Fibroblast of lung (primary cell): ENCODE measurements at regions not wholly inside any gene's neighbourhood (a gene's known extent, or its start where the extent isn't known, plus 50 kb on each side); places are given as distances from the start of the nearest gene placed in this dataset.

ENCODE experiments used
- DNase-seq, 2 donors: peaks; one replicate each; pipeline versions ENCODE4 v3.0.0 to v3.0.0-alpha.2; 2010; ENCODE audit warnings: low read depth in 2 of 2
- H2AFZ ChIP-seq: 2 replicates; pipeline ENCODE4 v1.5.1; 2012; ENCODE audit warnings: low read length, control low read depth, inconsistent platforms
- H3K27ac ChIP-seq: 2 replicates; pipeline ENCODE4 v1.5.1; 2011; ENCODE audit warnings: low read length, control low read depth; ENCODE audit not compliant: insufficient read depth
- H3K27me3 ChIP-seq: 2 replicates; pipeline ENCODE4 v1.5.1; 2011; ENCODE audit warnings: mild to moderate bottlenecking, low read length; ENCODE audit not compliant: control insufficient read depth, insufficient read depth
- H3K36me3 ChIP-seq: 2 replicates; pipeline ENCODE4 v1.5.1; 2011; ENCODE audit warnings: low read length; ENCODE audit not compliant: control insufficient read depth, insufficient read depth
- H3K4me1 ChIP-seq: 2 replicates; pipeline ENCODE4 v1.5.1; 2011; ENCODE audit warnings: low read length; ENCODE audit not compliant: control insufficient read depth, insufficient read depth; ENCODE audit errors: extremely low read depth
- H3K4me2 ChIP-seq: 2 replicates; pipeline ENCODE4 v1.5.1; 2011; ENCODE audit warnings: low read length, control low read depth; ENCODE audit not compliant: insufficient read depth; ENCODE audit errors: extremely low read depth
- H3K4me3 ChIP-seq, 4 experiments: fragments of 200-600 bp in 1 of 4; sonication (generic) in 1 of 4; replicated peaks in 1 of 4; 2 replicates each; pipeline ENCODE4 v1.5.1; 2011 to 2016; ENCODE audit warnings: low read length in 4 of 4, low read depth in 3 of 4, mild to moderate bottlenecking in 3 of 4, control low read depth in 2 of 4, inconsistent platforms in 1 of 4, mixed read lengths in 1 of 4; ENCODE audit not compliant: insufficient read depth in 1 of 4; ENCODE audit errors: control extremely low read depth in 1 of 4
- H3K79me2 ChIP-seq: 2 replicates; pipeline ENCODE4 v1.5.1; 2012; ENCODE audit warnings: mild to moderate bottlenecking, low read length, inconsistent platforms; ENCODE audit not compliant: control insufficient read depth, insufficient read depth
- H3K9ac ChIP-seq: 2 replicates; pipeline ENCODE4 v1.5.1; 2011; ENCODE audit warnings: mild to moderate bottlenecking, low read length, control low read depth; ENCODE audit not compliant: insufficient read depth
- H3K9me3 ChIP-seq: 2 replicates; pipeline ENCODE4 v1.5.1; 2012; ENCODE audit warnings: low read depth, low read length; ENCODE audit not compliant: control insufficient read depth, insufficient read depth
- H4K20me1 ChIP-seq: 2 replicates; pipeline ENCODE4 v1.5.1; 2011; ENCODE audit warnings: low read length; ENCODE audit not compliant: control insufficient read depth, insufficient read depth; ENCODE audit errors: extremely low read depth
- EZH2 ChIP-seq: IDR thresholded peaks from 2 replicates; pipeline ENCODE4 v1.5.1; 2012; ENCODE audit warnings: low read length, control low read depth, mild to moderate bottlenecking; ENCODE audit errors: missing control alignments
- TF ChIP-seq, protein P1 (sequence below), 2 donors: IDR thresholded peaks in 1 of 2; conservative IDR thresholded peaks in 1 of 2; 1 replicate in 1 of 2; 2 replicates in 1 of 2; pipeline ENCODE4 v1.5.1; 2011 to 2012; ENCODE audit warnings: low read length in 2 of 2, control low read depth in 1 of 2, inconsistent platforms in 1 of 2, low read depth in 1 of 2, mild to moderate bottlenecking in 1 of 2

DNA sequence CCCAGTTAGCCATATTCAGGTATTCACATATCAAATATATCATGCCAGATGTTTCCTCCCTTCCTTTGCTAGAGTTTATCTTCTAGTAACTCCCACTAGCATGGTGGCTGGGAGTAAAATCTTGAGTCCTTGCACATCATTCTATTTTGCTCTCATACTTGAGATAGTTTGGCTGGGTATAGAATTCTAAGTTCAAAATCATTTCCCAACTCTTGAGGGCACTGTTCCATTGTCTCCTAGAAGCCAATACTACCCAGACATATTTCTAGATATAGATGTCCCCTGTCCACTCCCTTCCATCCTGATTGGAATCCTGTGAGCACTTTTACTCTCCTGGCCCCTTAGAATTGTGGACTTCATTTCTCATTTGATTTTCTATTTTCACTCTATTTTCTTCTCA is 104.7 kb downstream of the ZFP64 start:
- Histone ChIP-seq H3K4me1 (no peaks in the 10 kb centered on the region), H3K9ac (no peak overlapping the region)

DNA sequence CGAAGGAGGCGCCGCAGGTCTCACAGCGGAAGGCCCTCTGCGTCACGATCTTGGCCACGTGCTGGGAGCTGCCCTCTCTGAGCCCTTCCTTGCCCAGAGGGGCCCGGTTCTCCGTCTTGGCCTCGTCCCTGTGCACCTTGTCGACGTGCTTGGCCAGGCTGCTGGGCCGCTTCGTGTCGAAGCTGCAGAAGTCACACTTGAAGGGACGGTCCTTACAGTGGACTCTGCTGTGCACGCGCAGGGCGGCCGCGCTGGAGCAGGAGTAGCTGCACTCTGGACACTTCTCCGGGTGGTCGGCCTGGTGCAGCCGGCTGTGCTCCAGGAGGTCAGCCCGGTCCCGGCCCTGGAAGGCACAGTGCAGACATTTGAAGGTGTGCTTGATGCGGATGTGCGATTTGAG is 106.9 kb downstream of the ZFP64 start:
- Histone ChIP-seq H3K4me1 (no peaks in the 10 kb centered on the region), H2AFZ (no peak overlapping the region), H3K4me3 (no peak overlapping the region), H4K20me1 (no peaks in the 10 kb centered on the region), H3K4me2 (no peak overlapping the region), H3K36me3 (peaks cover 4% of the 10 kb centered on the region), H3K27me3 (no peaks in the 10 kb centered on the region), H3K9me3 (no peaks in the 10 kb centered on the region), H3K27ac (no peak overlapping the region), H3K79me2 (no peaks in the 10 kb centered on the region), H3K9ac (no peak overlapping the region)
- TF ChIP-seq, protein P1, sequence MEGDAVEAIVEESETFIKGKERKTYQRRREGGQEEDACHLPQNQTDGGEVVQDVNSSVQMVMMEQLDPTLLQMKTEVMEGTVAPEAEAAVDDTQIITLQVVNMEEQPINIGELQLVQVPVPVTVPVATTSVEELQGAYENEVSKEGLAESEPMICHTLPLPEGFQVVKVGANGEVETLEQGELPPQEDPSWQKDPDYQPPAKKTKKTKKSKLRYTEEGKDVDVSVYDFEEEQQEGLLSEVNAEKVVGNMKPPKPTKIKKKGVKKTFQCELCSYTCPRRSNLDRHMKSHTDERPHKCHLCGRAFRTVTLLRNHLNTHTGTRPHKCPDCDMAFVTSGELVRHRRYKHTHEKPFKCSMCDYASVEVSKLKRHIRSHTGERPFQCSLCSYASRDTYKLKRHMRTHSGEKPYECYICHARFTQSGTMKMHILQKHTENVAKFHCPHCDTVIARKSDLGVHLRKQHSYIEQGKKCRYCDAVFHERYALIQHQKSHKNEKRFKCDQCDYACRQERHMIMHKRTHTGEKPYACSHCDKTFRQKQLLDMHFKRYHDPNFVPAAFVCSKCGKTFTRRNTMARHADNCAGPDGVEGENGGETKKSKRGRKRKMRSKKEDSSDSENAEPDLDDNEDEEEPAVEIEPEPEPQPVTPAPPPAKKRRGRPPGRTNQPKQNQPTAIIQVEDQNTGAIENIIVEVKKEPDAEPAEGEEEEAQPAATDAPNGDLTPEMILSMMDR (conservative IDR thresholded peaks at IDR 0.05 in 1 of 2, IDR thresholded peaks at IDR 0.05 in 1 of 2; ENCODE audit: low read depth in 1 of 2, low read length in 2 of 2) = no peak
- TF ChIP-seq EZH2 = no peak
- no peak for DNase-seq

More for the DNA sequence above, 104.7 kb downstream of the ZFP64 start:
- Histone ChIP-seq H3K9me3 (no peaks in the 10 kb centered on the region), H3K4me2 (no peak overlapping the region), H3K79me2 (no peaks in the 10 kb centered on the region), H3K4me3 (no peak overlapping the region), H2AFZ (no peak overlapping the region), H3K36me3 (peaks cover 4% of the 10 kb centered on the region), H3K27me3 (no peaks in the 10 kb centered on the region), H3K27ac (no peak overlapping the region), H4K20me1 (no peaks in the 10 kb centered on the region)
- TF ChIP-seq EZH2 = no peak
- TF ChIP-seq, protein P1 (conservative IDR thresholded peaks at IDR 0.05 in 1 of 2, IDR thresholded peaks at IDR 0.05 in 1 of 2; ENCODE audit: low read depth in 1 of 2, low read length in 2 of 2) = no peak
- no peak for DNase-seq

DNA sequence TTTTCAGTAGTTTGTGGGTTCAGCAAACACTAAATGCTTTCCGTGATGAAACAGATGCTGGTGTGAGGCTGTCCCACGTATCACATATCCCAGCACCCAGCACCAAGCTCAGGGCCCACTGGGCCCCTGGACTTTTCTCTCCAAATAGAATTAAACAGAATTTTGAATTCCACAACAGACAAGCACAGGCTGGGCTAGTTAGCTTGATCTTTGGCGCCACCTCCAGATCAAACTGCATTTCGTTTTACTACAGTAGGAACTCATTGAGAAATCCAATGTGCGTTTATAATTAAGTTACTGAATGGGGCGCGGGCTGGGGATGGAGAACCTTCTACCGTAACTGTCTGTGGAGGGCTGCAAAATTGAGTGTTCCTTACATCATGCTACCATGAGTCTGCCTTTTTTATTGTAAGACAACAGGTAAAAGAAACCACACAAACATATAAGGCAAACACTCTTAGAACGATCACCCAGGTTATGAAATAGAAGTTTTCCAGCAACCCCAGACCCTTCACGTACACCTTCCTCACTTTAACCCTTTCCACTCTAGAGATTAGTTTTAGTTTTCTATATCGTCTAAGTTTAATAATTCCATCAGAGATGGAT is 107.8 kb downstream of the ZFP64 start:
- Histone ChIP-seq H3K9me3 (no peaks in the 10 kb centered on the region), H3K27me3 (no peaks in the 10 kb centered on the region), H2AFZ (no peak overlapping the region), H3K4me3 (no peak overlapping the region), H3K4me1 (no peaks in the 10 kb centered on the region), H3K36me3 (peaks cover 4% of the 10 kb centered on the region), H3K4me2 (no peak overlapping the region), H3K27ac (no peak overlapping the region), H3K9ac (no peak overlapping the region), H3K79me2 (no peaks in the 10 kb centered on the region), H4K20me1 (no peaks in the 10 kb centered on the region)
- DNase-seq = peak; percentile 52 to 82
- no peak for TF ChIP-seq EZH2
- TF ChIP-seq, protein P1 (conservative IDR thresholded peaks at IDR 0.05 in 1 of 2, IDR thresholded peaks at IDR 0.05 in 1 of 2; ENCODE audit: low read depth in 1 of 2, low read length in 2 of 2) = peak; percentile 68 to 72
